Activated CD8-positive, alpha-beta memory T cell treated with anti-CD3 and anti-CD28 coated beads for 24 hours (primary cell): ENCODE measurements at regions not wholly inside any gene's neighbourhood (a gene's known extent, or its start where the extent isn't known, plus 50 kb on each side); places are given as distances from the start of the nearest gene placed in this dataset.
"Not testable (repeated sequence)": the region's sequence is repeated elsewhere in the genome, so short reads cannot be mapped to it uniquely, and the experiment has no call there.

Experiments
- DNase-seq: peaks from one replicate; pipeline ENCODE4 v3.0.0-alpha.2; 2020

- no peak for DNase-seq
These were observed 66.9 kb downstream of the FOXL3 start for GRCh38 chr7:356691-357462.

GRCh38 chr7:357531-358209, 67.7 kb downstream of the FOXL3 start:
- DNase-seq, result no peak

GRCh38 chr7:358352-358751, 68.4 kb downstream of the FOXL3 start:
- DNase-seq, result no peak

- DNase-seq, result no peak
These were observed 69.3 kb downstream of the FOXL3 start for GRCh38 chr7:359226-359765.

GRCh38 chr7:359766-360361, 69.9 kb downstream of the FOXL3 start:
- DNase-seq, result peak; percentile 67

GRCh38 chr7:360454-361100, 70.6 kb downstream of the FOXL3 start:
- DNase-seq, result peak; percentile 75

- not testable (repeated sequence) for DNase-seq
These were observed 71.2 kb downstream of the FOXL3 start for GRCh38 chr7:361182-361581.

GRCh38 chr7:361680-362401, 71.9 kb downstream of the FOXL3 start:
- no peak for DNase-seq

GRCh38 chr7:362402-363096, 72.6 kb downstream of the FOXL3 start:
- DNase-seq, result peak; percentile 74

- no peak for DNase-seq
These were observed 73.7 kb downstream of the FOXL3 start for GRCh38 chr7:363626-364025.

GRCh38 chr7:364536-364935, 74.6 kb downstream of the FOXL3 start:
- no peak for DNase-seq

GRCh38 chr7:365593-365992, 75.6 kb downstream of the FOXL3 start:
- DNase-seq, result no peak

GRCh38 chr7:366161-366803, 76.3 kb downstream of the FOXL3 start:
- no peak for DNase-seq

GRCh38 chr7:367351-367901, 77.5 kb downstream of the FOXL3 start:
- no peak for DNase-seq

- no peak for DNase-seq
These were observed 78.9 kb downstream of the FOXL3 start for GRCh38 chr7:368651-369475.

- no peak for DNase-seq
These were observed 79.7 kb downstream of the FOXL3 start for GRCh38 chr7:369476-370258.

- DNase-seq, result no peak
These were observed 80.3 kb downstream of the FOXL3 start for GRCh38 chr7:370259-370625.

- no peak for DNase-seq
These were observed 80.8 kb downstream of the FOXL3 start for GRCh38 chr7:370775-371118.

GRCh38 chr7:371119-371778, 81.3 kb downstream of the FOXL3 start:
- no peak for DNase-seq
